ENCODE measurements at regions not wholly inside any gene's neighbourhood (a gene's known extent, or its start where the extent isn't known, plus 50 kb on each side); places are given as distances from the start of the nearest gene placed in this dataset.
A peak's percentile ranks its signal among the peaks of the same experiment; 100 is the strongest.

DNA sequence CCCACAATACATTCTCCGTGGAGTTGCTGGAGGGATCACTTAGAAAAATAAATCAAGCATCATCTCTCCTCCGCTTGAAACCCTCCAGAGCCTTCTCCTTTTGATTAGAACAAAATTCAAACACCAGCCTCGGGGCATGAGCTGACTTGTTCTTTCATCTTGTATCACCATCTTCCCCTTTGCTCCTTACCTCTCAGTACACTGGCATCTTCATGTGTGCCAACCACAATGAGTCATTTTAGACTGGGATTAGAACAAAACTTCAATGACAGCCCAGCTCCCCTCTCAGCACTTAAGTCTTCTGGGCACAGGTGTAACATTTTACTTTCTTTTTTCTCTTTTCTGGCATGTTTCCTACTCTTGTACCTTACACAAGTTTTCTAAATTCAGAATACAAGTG lies 1159.2 kb upstream of the TMEM132C start:
- DNase-seq (ENCODE audit: low read depth, low spot score): no peak
- CTCF ChIA-PET: interaction anchor here (0.7 to 3.8 kb wide), 20 partner anchors 11 to 582 kb away, joined by 3 to 26 read pairs (median 5); no protein-coding TSS in a partner anchor

More for the DNA sequence above, 1159.2 kb upstream of the TMEM132C start:
- H3K27me3 ChIP-seq (replicated peaks in 1 of 2; ENCODE audit: control insufficient read depth in 2 of 2, insufficient read depth in 2 of 2, low read length in 1 of 2): no peaks in the 10 kb centered on the region
- no peaks in the 10 kb centered on the region for H3K36me3 ChIP-seq (ENCODE audit: control insufficient read depth in 2 of 2, insufficient read depth in 2 of 2, low read length in 1 of 2)
- POLR2A ChIA-PET: no interaction called here
- no peak overlapping the region for H3K27ac ChIP-seq (ENCODE audit: control insufficient read depth, insufficient read depth)
- H2AFZ ChIP-seq (ENCODE audit: control insufficient read depth, low read depth, low read length): no peak overlapping the region
- intact Hi-C loops (cut with micrococcal nuclease; ENCODE audit: unreplicated experiment) (loop anchor here (1.0 to 2.0 kb wide), 2 partner anchors 186 to 273 kb away; no protein-coding TSS in a partner anchor), in situ Hi-C loops (cut with MboI) (no loop called here)
- H3K9ac ChIP-seq (ENCODE audit: control insufficient read depth, insufficient read depth, low read length): no peak overlapping the region
- FAIRE-seq (no peak), ATAC-seq (peak; percentile 57)
- no peaks in the 10 kb centered on the region for H3K4me1 ChIP-seq (ENCODE audit: control insufficient read depth, insufficient read depth, low read length)
- no peaks in the 10 kb centered on the region for H4K20me1 ChIP-seq (ENCODE audit: control insufficient read depth, insufficient read depth)
- SMC1A ChIA-PET (ENCODE audit: uncharacterized antibody, unreplicated experiment): interaction anchor here (1.2 to 2.1 kb wide), 4 partner anchors 21 to 570 kb away, joined by 3 to 9 read pairs (median 6); no protein-coding TSS in a partner anchor
- RAD21 ChIA-PET (ENCODE audit: unreplicated experiment): interaction anchor here (0.8 to 2.4 kb wide), 8 partner anchors 9 to 570 kb away, joined by 3 to 15 read pairs (median 8); no protein-coding TSS in a partner anchor
- no peak for TF ChIP-seq NFXL1 (IDR thresholded peaks at IDR 0.05; ENCODE audit: borderline replicate concordance)
- TF ChIP-seq, protein P1, sequence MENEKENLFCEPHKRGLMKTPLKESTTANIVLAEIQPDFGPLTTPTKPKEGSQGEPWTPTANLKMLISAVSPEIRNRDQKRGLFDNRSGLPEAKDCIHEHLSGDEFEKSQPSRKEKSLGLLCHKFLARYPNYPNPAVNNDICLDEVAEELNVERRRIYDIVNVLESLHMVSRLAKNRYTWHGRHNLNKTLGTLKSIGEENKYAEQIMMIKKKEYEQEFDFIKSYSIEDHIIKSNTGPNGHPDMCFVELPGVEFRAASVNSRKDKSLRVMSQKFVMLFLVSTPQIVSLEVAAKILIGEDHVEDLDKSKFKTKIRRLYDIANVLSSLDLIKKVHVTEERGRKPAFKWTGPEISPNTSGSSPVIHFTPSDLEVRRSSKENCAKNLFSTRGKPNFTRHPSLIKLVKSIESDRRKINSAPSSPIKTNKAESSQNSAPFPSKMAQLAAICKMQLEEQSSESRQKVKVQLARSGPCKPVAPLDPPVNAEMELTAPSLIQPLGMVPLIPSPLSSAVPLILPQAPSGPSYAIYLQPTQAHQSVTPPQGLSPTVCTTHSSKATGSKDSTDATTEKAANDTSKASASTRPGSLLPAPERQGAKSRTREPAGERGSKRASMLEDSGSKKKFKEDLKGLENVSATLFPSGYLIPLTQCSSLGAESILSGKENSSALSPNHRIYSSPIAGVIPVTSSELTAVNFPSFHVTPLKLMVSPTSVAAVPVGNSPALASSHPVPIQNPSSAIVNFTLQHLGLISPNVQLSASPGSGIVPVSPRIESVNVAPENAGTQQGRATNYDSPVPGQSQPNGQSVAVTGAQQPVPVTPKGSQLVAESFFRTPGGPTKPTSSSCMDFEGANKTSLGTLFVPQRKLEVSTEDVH (IDR thresholded peaks at IDR 0.05; ENCODE audit: low read depth, partially characterized antibody): no peak
- no peak for TF ChIP-seq TBL1XR1 (IDR thresholded peaks at IDR 0.05; ENCODE audit: low read depth, low read length)
- no peak for TF ChIP-seq HDGF (IDR thresholded peaks at IDR 0.05)
- TF ChIP-seq, protein P2, sequence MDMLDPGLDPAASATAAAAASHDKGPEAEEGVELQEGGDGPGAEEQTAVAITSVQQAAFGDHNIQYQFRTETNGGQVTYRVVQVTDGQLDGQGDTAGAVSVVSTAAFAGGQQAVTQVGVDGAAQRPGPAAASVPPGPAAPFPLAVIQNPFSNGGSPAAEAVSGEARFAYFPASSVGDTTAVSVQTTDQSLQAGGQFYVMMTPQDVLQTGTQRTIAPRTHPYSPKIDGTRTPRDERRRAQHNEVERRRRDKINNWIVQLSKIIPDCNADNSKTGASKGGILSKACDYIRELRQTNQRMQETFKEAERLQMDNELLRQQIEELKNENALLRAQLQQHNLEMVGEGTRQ (IDR thresholded peaks at IDR 0.05; ENCODE audit: borderline replicate concordance, low read depth, low read length): no peak
- no peak for TF ChIP-seq EED (IDR thresholded peaks at IDR 0.05; ENCODE audit: low read depth)
- no peak for TF ChIP-seq ASH2L (IDR thresholded peaks at IDR 0.05; ENCODE audit: borderline replicate concordance, low read depth)
- TF ChIP-seq ETV6 (conservative IDR thresholded peaks at IDR 0.05 in 1 of 2, IDR thresholded peaks at IDR 0.05 in 1 of 2; ENCODE audit: borderline replicate concordance in 1 of 2, low read depth in 1 of 2): no peak
- no peak for TF ChIP-seq CHD1 (IDR thresholded peaks at IDR 0.05; ENCODE audit: low read depth, low read length)
- no TSS peak for BruUV-seq (replicated peaks)
- no peaks in the 10 kb centered on the region for H3K9me3 ChIP-seq (replicated peaks; ENCODE audit: control insufficient read depth, insufficient read depth, low read length)
- WGBS (ENCODE audit: insufficient coverage, insufficient replicate concordance, low lambda C conversion rate, missing lambda C conversion rate): 36% methylated on average over 3 of the region's 3 CpGs
- no peak overlapping the region for H3K4me3 ChIP-seq
- H3K79me2 ChIP-seq (ENCODE audit: control insufficient read depth, insufficient read depth, low read length): no peaks in the 10 kb centered on the region
- no peak overlapping the region for H3K4me2 ChIP-seq (ENCODE audit: control insufficient read depth, insufficient read depth)
